T-helper 1 cell (primary cell): ENCODE measurements at regions not wholly inside any gene's neighbourhood (a gene's known extent, or its start where the extent isn't known, plus 50 kb on each side); places are given as distances from the start of the nearest gene placed in this dataset.
A peak's percentile ranks its signal among the peaks of the same experiment; 100 is the strongest.
"Not testable (repeated sequence)": the region's sequence is repeated elsewhere in the genome, so short reads cannot be mapped to it uniquely, and the experiment has no call there.

ENCODE experiments used
- DNase-seq, 5 donors: peaks; one replicate each; pipeline ENCODE4 v3.0.0-alpha.2; 2012 to 2020

GRCh38 chr3:177358091-177358976, 161.1 kb upstream of the TBL1XR1 start:
- peak in 4 of 5 donors; percentile 25 to 82 (median 28) for DNase-seq

GRCh38 chr3:177358977-177359592, 161.8 kb upstream of the TBL1XR1 start:
- DNase-seq: peak in 4 of 5 donors; percentile 21 to 64 (median 30)

- peak; percentile 82 to 96 (median 91) for DNase-seq
Observed at GRCh38 chr3:177359593-177360357, 162.5 kb upstream of the TBL1XR1 start.

- DNase-seq: no peak
Observed at GRCh38 chr3:177361081-177361938, 164.0 kb upstream of the TBL1XR1 start.

GRCh38 chr3:177362626-177363025, 165.3 kb upstream of the TBL1XR1 start:
- no peak for DNase-seq

GRCh38 chr3:177364236-177364635, 167.0 kb upstream of the TBL1XR1 start:
- no peak for DNase-seq

- not testable (repeated sequence) for DNase-seq
Observed at GRCh38 chr3:177365294-177365693, 168.0 kb upstream of the TBL1XR1 start.

- no peak for DNase-seq
Observed at GRCh38 chr3:177367788-177368187, 170.5 kb upstream of the TBL1XR1 start.

- DNase-seq: no peak
Observed at GRCh38 chr3:177370246-177370822, 173.1 kb upstream of the TBL1XR1 start.

GRCh38 chr3:177371146-177371545, 173.9 kb upstream of the TBL1XR1 start:
- DNase-seq: no peak

GRCh38 chr3:177371888-177372287, 174.6 kb upstream of the TBL1XR1 start:
- DNase-seq: no peak

GRCh38 chr3:177374323-177374722, 177.0 kb upstream of the TBL1XR1 start:
- no peak for DNase-seq

GRCh38 chr3:177375316-177375715, 178.0 kb upstream of the TBL1XR1 start:
- DNase-seq: no peak

GRCh38 chr3:177377166-177377565, 179.9 kb upstream of the TBL1XR1 start:
- no peak for DNase-seq

GRCh38 chr3:177378168-177378567, 180.9 kb upstream of the TBL1XR1 start:
- DNase-seq: no peak

GRCh38 chr3:177379045-177379444, 181.8 kb upstream of the TBL1XR1 start:
- DNase-seq: no peak

GRCh38 chr3:177381070-177381469, 183.8 kb upstream of the TBL1XR1 start:
- DNase-seq: no peak

- DNase-seq: no peak
Observed at GRCh38 chr3:177382944-177383343, 185.7 kb upstream of the TBL1XR1 start.

GRCh38 chr3:177385186-177385585, 187.9 kb upstream of the TBL1XR1 start:
- no peak for DNase-seq

GRCh38 chr3:177385831-177386301, 188.6 kb upstream of the TBL1XR1 start:
- DNase-seq: no peak

- DNase-seq: no peak
Observed at GRCh38 chr3:177388209-177388608, 190.9 kb upstream of the TBL1XR1 start.
